GM12892 (cell line): ENCODE measurements at regions not wholly inside any gene's neighbourhood (a gene's known extent, or its start where the extent isn't known, plus 50 kb on each side); places are given as distances from the start of the nearest gene placed in this dataset.

Experiments
- DNase-seq: peaks from one replicate; pipeline ENCODE4 v3.0.0; 2011; ENCODE audit not compliant: insufficient read length
- FAIRE-seq: peaks from 2 replicates; lab custom pipeline; 2011; peaks lifted over from hg19 to GRCh38; lab: Jason Lieb, UNC
- POLR2A ChIP-seq: IDR thresholded peaks from 2 replicates; pipeline ENCODE4 v1.6.1; 2011; ENCODE audit warnings: low read depth, low read length, control low read depth
- POLR2AphosphoS5 ChIP-seq: IDR thresholded peaks from 2 replicates; pipeline ENCODE4 v1.6.1; 2011; ENCODE audit warnings: low read depth, low read length, control low read depth
- TAF1 ChIP-seq: IDR thresholded peaks from 2 replicates; pipeline ENCODE4 v1.6.1; 2011; ENCODE audit warnings: low read depth, mild to moderate bottlenecking, control low read depth, low read length, borderline replicate concordance

DNA sequence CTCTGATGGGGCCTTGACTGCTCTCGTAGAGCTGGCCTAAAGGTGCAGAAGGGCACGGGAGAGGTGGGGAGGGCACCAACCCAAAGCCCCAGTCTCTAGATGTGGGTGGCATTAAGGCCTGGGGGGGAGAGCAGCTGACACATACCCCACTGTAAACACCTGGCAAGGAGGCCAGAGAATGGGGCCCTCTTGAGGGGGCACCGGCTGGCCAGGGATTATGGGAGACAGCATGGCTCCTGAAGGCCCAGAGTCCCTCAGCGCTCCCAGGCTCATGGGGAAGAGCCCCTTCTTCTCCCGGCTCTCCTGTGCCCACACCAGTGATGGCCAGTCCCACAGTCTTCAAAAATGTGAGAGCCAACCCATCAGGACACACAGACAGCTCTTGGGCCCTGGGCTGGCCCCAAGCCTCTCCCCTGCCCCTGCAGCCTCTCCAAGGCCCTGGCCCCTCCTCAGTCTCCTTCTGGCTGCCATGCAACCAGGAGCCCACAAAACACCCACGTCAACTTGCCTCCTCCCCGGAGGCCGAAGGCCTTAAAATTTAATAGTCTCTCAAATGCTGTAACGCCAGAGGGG lies 58.2 kb upstream of the FOXP4 start:
- TF ChIP-seq POLR2A (no peak), TAF1 (no peak), POLR2AphosphoS5 (no peak)
- FAIRE-seq (no peak), DNase-seq (no peak)

DNA sequence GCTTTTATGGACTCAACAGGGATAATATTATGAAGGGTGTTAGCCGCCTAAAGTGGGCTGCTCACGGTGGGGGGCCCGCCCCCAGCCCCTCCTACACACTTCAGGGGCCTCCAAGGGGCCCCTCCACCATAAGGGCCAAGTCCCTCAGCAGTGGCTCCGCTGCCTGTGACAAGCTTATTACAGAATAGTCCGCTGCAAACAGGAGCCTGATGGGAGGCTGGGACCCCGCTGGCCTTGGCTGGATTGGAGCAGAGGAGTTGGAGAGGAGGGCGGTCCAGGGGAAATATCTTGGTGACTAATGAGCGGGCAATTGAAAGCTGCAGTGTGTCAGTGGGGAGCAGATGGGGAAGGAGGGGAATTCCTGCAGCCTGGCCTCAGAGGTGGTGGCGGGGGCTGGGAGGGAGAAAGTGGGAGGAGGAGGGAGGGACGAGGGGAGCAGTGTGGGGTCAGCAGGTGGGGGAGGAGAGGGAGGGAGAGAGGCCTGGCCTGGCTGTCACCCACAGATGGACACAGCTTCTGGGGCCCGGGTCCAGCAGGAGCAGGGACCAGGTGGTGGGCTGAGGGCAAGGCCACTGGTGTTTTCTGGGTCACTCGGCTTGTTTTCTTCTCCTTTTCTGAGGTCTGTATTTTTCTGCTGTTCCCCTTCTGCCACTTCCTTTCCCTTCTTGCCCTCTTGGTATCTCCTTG lies 57.6 kb upstream of the FOXP4 start:
- no peak for DNase-seq
- peak; percentile 87 for FAIRE-seq
- TF ChIP-seq POLR2A (no peak), POLR2AphosphoS5 (no peak), TAF1 (0 out of 2 replicates have a peak, but pooled peaks have one; percentile 16)

DNA sequence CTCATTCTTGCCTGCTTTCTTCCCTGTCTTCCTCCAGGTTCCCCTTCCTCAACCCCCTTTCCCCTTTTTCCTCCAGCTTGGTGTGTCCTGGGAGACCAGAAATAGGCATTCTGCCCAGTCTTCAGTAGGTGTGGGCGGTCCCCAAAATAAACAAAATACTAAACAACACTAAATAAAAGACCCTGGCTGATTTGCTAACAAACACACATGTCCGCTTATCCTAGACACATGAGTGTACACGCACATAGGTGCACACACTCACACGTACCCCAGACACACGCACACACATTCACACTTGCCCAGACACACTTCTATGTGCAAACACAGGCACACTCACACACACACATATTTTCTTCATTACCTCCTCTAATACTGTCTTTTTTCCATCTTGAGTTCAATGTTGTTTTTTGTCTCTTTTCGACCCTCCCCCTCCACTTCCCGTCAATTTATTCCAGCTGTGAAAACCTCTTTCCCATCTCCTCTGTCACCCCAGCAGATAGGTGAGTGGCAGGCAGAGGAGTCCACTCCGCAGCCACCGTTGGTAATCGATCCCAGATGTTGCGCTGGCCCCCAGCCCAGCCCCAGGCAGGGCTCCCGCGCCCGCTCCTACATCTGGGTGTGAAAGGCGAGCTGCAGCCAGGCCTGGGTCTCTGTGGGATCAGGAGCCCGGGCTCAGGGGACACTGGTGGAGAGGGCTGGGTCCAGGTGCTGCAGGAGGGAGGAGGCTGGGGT lies 56.9 kb upstream of the FOXP4 start:
- no peak for DNase-seq
- FAIRE-seq: peak; percentile 67
- TF ChIP-seq POLR2A: no peak
- no peak for TF ChIP-seq TAF1
- no peak for TF ChIP-seq POLR2AphosphoS5

DNA sequence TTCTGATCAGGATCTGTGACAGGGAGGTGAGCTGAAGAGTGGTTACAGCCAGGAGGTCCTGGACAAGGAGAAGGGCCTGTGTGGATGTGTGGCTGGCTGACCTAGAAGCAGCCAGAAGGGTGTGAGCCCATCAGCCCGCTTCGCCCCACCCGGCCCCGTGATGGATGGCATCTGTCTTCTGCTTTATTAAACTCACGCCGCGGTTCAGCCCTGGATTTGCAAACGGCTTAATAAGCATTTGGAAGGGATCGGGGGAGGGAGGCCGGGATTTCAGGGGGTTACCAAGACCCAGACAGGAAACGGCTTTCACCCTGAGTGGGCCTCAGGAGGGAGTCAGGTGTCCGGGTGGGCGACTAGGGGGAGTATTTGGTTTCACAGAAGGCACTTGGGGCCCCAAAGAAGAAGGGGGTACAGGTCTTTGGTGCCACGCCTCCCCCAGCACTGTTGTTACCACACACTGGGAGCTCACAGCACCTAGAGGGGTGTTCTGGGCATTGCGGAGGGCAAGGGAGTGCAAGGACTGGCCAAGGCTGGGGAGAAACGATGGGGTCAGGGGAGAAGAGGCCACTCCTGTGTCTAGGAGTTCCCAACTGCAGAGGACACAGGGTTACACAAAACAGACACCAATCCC lies 53.8 kb upstream of the FOXP4 start:
- no peak for TF ChIP-seq POLR2A
- DNase-seq: no peak
- no peak for FAIRE-seq

DNA sequence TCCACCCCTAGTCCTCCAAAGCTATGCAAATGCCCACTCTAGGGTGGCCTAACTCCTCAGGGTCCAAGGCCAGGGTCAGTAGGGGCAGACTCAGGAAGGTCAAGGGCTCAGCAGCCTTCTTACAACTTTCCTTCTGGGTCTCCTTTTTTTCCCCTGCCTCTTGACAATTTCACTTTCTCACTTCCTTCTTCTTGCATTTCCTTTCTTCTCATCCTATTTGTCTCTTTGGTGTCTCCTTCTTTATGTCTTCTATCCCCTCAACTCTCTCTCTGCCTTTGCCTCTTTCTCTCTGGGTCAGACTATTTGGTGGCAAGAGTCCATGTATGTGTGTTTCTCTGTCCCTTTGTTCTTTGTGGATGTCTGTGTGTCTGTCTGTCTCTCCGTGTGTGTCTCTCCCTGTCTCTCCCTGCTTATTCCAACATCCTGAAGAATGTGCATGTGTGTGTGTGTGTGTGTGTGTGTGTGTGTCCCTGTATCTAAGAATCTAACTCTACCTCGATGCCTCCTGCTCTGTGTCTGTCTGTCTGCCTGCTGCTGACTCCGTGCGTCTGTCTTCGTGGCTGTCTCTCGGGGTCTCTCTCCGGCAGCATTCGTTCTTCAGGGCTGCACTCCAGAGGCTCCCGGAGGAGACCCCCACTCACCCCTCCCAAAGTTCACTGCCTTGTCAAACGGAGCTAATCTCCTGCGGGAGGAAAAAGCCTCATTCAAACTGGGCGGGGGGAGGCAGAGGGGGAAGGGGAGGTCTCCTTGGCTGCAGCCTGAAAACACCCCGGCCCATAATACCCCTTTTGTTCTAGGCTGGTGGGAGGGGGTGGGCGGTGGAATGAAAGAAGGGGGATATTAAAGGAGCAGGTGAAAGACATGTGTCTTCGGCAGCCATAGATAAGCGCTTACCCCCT lies 51.7 kb upstream of the FOXP4 start:
- TF ChIP-seq POLR2AphosphoS5: no peak
- TF ChIP-seq POLR2A: no peak
- no peak for TF ChIP-seq TAF1
- no peak for DNase-seq
- FAIRE-seq: no peak
